ENCODE measurements at regions not wholly inside any gene's neighbourhood (a gene's known extent, or its start where the extent isn't known, plus 50 kb on each side); places are given as distances from the start of the nearest gene placed in this dataset.

GRCh38 chr3:110774496-110775265 lies 296.9 kb upstream of the NECTIN3 start:
- Histone ChIP-seq H3K4me1 (no peaks in the 10 kb centered on the region), H3K27ac (no peak overlapping the region), H3K9me3 (no peaks in the 10 kb centered on the region), H3K4me3 (no peak overlapping the region), H3K36me3 (no peaks in the 10 kb centered on the region), H3K27me3 (no peaks in the 10 kb centered on the region)
- no peak for ATAC-seq
- no peak for DNase-seq
- WGBS, 2 donors: 82 to 93% methylated on average over 7 of the region's 7 CpGs
- no peak for TF ChIP-seq CTCF (IDR thresholded peaks at IDR 0.05)
- FAIRE-seq: no peak
- intact Hi-C loops (cut with DNase I): no loop called here

GRCh38 chr3:110779581-110779980 lies 292.0 kb upstream of the NECTIN3 start:
- no peaks in the 10 kb centered on the region for H3K27me3 ChIP-seq
- H3K27ac ChIP-seq: no peak overlapping the region
- no peaks in the 10 kb centered on the region for H3K9me3 ChIP-seq
- FAIRE-seq: no peak
- intact Hi-C loops (cut with DNase I): no loop called here
- no peak for TF ChIP-seq CTCF (IDR thresholded peaks at IDR 0.05)
- no peaks in the 10 kb centered on the region for H3K36me3 ChIP-seq
- no peak for ATAC-seq
- H3K4me1 ChIP-seq: no peaks in the 10 kb centered on the region
- H3K4me3 ChIP-seq: no peak overlapping the region
- WGBS, 2 donors: 97 to 100% methylated on average over 2 of the region's 2 CpGs
- DNase-seq: no peak

- no peak for ATAC-seq
- no peak for DNase-seq
- no peak for TF ChIP-seq CTCF (IDR thresholded peaks at IDR 0.05)
- Histone ChIP-seq H3K4me3 (no peak overlapping the region), H3K27ac (no peak overlapping the region), H3K4me1 (no peaks in the 10 kb centered on the region), H3K36me3 (no peaks in the 10 kb centered on the region), H3K9me3 (no peaks in the 10 kb centered on the region), H3K27me3 (no peaks in the 10 kb centered on the region)
- intact Hi-C loops (cut with DNase I): no loop called here
- WGBS, 2 donors: 89 to 90% methylated on average over 3 of the region's 3 CpGs
- no peak for FAIRE-seq
Observed at GRCh38 chr3:110783541-110783940, 288.1 kb upstream of the NECTIN3 start.

GRCh38 chr3:110788794-110789193 lies 282.8 kb upstream of the NECTIN3 start:
- Histone ChIP-seq H3K27ac (no peak overlapping the region), H3K4me1 (no peaks in the 10 kb centered on the region), H3K4me3 (no peak overlapping the region), H3K9me3 (no peaks in the 10 kb centered on the region), H3K27me3 (no peaks in the 10 kb centered on the region), H3K36me3 (no peaks in the 10 kb centered on the region)
- intact Hi-C loops (cut with DNase I): no loop called here
- DNase-seq (no peak), FAIRE-seq (no peak), ATAC-seq (no peak)
- 88 to 90% methylated on average over 1 of the region's 1 CpG for WGBS, 2 donors
- TF ChIP-seq CTCF (IDR thresholded peaks at IDR 0.05): no peak

- 93 to 94% methylated on average over 2 of the region's 2 CpGs for WGBS, 2 donors
- FAIRE-seq: no peak
Observed at GRCh38 chr3:110789315-110789714, 282.3 kb upstream of the NECTIN3 start.

More at GRCh38 chr3:110789315-110789714, 282.3 kb upstream of the NECTIN3 start:
- DNase-seq: no peak
- no peak for ATAC-seq
- H3K4me1 ChIP-seq: no peaks in the 10 kb centered on the region
- H3K9me3 ChIP-seq: no peaks in the 10 kb centered on the region
- H3K4me3 ChIP-seq: no peak overlapping the region
- H3K36me3 ChIP-seq: no peaks in the 10 kb centered on the region
- no peak for TF ChIP-seq CTCF (IDR thresholded peaks at IDR 0.05)
- no peaks in the 10 kb centered on the region for H3K27me3 ChIP-seq
- no peak overlapping the region for H3K27ac ChIP-seq
- intact Hi-C loops (cut with DNase I): no loop called here

Data from pancreas (tissue), 10 donors.